Midbrain (tissue), 1 donor: ENCODE measurements at regions not wholly inside any gene's neighbourhood (a gene's known extent, or its start where the extent isn't known, plus 50 kb on each side); places are given as distances from the start of the nearest gene placed in this dataset.

Source experiments
- DNase-seq: peaks from one replicate; lab custom pipeline; 2025; lab: John Stamatoyannopoulos, UW

DNA sequence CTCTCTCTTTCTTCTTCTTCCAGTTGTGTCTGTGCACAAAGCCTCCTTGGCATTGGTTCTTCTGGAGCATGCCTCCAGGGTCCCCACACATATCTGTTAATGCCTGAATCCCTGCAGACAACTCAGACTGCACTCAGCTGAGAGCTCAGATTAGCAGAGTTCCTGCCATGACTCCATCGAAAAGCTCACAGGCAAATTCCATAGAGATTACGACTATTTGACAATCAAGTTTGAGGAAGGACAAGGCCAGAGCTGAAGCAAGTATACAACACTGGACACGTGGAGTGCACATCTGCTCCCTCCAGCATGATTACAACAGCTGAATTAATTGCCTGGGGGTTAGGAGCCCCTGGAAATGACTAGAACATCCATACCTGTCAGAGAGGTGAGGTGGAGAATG is 190.7 kb downstream of the INSIG2 start:
- no peak for DNase-seq

DNA sequence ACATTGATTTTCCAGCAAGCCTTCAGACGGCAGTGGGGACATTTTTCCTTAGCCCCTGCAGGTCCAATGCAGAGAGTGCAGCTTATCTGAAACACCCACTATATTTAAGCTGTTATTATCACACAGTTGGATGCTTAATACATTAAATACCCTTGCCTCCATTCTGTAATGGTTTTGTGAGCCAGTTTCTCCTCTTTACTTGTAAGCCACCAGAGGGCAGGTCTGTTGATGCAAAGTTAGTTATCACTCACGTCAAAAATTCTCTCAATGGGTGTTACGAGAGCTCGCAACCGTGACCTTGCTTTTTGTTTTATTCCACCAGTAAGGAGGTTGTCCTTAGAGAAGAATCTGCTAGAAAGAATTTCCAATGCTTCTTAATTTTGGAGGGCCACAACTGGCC is 189.8 kb downstream of the INSIG2 start:
- no peak for DNase-seq

DNA sequence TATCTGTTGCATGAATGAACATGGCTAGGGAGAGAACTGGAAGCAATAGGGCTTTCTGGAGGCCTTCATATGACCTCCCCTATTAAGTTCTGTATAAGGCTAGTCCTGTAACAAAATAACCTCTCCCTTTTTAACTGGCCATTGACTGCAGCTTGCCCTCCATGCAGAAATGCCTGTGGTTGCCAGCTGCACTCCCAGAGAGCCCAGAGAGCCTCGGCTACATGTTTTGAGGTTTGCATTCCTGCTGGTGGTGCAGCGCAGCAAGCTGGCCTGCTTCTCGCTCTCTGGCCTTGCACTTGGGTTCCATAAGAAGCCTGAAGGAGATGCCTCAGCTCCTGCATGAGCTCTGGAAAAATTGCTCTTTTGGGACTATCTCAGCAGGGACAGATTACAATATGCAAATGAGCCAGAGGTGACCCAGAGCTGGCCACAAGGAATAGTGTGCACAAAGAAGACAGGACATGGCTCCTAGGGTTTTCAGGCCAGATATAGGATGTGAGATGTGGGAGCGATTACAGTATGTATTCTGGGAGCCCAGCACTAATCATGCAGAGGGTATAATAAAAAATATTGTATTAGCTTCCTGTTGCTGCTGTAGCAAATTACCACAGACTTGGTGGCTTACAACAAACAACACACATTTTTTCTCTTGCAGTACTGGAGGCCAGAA is 186.7 kb downstream of the INSIG2 start:
- no peak for DNase-seq

DNA sequence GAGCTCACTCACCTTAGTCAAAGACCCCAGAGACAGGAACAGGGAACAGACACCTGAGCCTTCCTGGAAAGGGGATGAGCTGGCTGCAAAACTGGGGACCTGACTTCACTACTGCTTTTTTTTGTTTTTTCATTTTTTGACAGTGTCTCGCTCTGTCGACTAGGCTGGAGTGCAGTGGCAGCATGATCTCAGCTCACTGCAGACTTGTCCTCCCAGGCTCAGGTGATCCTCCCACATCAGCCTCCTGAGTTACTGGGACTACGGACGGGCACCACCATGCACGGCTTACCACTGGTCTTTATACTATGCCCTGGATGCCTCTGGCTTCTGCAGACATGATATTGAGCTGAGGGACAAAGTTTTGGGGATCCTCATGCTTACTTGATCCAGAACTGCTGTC is 184.1 kb downstream of the INSIG2 start:
- DNase-seq: no peak

DNA sequence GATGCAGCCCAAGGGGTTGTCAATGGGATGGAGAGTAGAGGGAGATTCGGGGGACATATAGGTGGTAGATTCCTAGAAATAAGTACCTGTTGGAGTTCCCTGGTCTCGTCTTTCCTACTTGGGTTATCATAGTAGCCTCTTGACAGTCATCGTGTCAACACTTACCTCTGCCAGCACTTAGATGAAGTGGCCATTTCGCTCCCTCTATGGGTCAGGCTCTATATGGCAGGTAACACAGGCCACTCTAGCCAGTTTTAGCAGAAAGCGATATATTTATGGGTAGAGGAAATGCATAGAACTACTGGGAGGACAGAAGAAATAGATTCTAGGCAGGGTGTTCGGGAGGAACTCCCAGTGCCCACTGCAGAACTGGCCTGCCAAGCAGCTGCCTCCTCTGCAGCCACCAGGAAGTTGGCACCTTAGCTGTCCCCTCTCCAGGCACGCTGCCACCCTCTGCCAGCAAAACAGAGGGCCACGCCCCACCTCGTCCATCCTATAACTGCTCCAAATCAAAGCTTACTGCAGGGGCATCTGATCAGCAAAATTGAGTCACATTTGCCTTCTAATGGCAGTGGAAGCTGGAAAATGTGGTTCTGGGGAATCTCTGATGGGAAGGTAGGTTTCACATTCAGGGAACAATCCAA is 181.3 kb downstream of the INSIG2 start:
- no peak for DNase-seq

DNA sequence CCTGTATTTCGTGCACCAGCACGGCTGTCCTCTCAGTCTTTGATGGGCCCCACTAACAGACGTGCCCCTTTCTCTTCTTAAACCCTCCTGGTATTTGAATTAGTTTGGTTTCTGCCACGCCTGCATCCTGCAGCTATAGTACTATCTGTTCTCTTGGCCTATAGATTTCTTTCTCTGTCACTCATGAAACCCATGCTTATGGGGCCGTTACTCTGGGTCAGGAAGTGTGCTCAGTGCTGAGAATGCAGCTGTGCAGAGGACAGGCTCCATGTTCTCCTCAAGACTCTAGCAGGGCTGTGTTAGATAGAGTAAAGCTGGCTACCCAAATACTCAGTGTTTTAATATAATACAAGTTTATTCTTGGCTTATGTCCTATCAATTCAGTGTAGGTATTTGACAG is 180.0 kb downstream of the INSIG2 start:
- DNase-seq: no peak

DNA sequence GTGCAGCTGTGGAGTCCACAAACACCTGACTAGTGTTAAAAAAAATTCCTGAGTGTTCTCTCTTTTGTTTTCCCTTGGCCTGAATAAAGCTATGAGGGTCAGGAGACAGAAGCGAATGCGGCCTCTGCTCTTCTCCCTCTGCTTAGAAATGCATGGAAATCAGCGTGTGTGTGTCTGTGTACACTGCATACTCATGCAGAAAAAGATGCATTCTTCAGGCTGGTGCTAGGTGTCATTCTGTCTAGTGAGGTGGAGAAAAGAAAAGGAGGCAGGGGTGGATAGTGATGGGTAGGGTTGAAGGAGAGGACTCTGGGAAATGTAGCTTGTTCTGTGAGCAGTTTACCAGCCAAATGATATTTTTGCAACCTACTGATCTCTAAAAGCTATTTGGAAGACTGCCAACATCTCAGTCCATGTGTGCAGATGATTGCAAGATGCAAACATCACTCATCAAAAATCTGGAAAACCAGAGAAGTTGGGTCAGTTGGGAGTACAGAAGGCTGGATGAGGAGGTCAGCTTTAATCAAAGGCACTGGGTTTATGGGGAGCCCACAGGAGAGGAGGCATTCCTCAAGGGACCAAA is 177.7 kb downstream of the INSIG2 start:
- DNase-seq: no peak

DNA sequence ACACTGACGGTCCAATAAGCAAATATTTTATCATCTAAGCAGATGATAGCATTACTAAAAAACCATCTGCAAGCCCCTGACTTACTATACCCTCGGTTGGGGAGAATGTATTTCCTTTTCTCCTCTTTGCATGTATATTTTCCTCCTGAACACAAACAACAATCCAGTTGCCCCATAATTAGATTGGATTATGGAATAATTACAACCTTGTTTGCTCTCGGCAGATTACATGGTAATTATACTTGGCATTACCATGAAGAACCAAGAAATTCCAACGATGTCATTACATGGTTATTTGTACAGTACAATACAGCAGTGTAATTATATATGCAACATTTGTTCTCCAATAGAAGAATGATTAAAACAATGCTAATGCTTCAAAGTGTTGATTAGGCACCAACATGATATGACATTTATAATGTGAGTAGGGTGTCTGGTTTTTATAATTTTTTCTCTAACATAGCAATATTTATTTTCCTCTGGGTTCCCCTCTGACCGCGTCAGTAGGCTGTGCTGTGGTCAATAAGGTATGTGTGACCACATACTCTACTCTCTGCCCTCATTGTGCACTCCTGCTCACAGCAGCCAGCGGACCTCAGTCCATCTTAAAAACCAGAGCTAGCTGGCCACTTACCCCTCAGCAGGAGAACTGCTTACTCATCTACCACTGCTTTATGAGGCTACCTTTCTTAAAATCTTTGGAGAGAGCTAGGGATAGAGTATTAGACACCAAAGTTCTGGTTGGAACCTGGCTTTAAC is 176.1 kb downstream of the INSIG2 start:
- DNase-seq: no peak

DNA sequence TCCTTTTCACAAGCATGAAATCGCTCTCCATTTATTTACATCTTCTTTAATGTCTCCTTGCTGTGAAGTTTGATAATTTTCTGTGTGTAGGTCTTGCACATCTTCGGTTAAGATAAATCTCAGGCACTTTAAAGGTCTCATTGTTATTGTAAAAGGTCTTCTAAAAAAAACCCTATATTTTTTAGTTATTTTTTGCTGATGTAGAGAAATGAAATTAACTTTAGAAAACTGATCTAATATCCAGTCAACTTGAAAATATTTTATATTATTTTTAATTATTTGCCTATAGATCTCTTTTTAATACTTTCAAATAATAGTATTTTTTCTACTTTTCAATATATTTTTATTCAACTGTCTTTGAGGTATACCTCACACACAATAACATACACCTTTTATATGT is 169.4 kb downstream of the INSIG2 start:
- DNase-seq: no peak

DNA sequence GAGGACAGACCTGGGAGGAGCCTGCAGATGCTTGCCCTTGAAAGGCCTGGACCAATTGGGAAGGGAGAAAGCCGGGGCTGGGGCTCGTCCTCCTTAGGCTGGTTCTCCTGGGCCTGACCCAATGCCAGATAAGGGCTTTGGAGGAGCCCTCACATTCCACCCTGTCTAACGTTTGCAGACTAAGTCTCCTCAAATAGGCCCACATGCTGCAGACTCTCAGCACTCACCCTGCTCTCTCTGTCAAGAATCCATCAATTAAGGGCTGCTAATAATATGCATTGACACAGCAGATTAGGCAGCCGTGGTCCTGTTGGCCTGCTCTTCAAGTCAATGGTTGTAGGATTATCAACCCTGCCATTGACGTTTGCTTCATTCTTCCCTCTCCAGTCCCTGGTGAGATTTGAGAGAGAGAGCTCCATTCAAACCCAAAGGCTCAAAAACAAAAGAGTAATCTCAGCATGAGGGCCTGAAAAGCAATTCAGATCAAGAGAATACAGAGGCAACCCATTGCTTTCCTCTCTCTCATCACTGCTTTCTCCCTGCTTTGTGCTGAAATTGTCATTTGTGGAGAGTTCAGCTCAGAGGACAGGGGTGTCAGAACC is 167.6 kb downstream of the INSIG2 start:
- no peak for DNase-seq

DNA sequence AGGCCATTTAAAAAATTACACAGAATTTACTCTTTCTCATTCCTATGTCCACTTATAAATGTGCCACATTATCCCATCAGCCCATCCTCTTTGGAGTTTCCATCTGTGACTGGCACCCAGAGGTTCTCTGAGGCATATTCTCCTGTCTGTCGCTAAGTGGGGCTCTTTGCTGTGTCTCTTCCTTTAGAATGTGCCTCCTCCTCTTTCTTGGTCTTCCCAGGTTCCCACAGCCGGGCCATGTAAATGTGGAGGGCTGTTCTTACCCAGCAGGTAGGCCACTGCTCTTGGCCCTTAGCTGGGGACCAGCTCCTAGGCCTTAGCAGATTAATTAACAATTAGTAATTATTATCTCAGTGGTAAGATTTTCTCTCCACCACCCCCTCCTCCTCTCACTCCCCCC is 167.0 kb downstream of the INSIG2 start:
- DNase-seq: no peak

DNA sequence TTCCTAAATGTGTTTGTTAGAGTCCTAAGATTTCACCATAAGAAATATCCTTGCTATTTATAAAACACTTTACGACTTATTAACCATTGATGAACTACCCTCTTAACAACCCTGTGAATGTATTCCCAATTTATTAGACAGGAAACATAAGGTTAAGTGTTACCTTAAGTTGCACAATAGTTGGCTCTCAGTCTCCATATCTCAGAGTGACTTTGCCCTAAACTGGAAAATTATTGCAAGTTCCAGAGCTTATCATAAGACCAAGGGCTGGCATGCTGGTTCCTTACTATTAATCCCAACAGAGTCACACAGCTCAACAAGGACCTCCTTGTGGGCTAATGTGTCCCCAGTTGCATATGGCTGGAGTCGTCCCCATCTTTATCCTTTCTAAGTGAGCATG is 165.8 kb downstream of the INSIG2 start:
- no peak for DNase-seq

DNA sequence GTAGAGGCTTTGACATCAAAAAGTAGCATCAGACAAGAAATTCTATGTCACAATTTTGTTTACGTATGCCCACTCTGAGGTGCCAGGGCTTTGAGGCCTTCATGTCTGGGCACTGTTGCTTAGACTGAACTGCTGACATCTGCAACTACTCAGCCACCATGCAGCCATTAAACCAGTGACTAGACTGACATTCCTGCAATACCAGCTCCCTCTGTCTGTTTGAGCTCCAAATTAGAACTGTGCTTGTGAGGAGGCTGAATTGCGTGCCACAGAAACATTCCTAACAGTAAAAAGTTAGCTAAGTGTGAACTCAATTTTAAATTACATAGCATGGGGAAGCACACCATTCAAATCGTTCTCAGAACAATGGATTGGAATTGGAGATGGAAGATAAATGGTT is 163.2 kb downstream of the INSIG2 start:
- DNase-seq: no peak

DNA sequence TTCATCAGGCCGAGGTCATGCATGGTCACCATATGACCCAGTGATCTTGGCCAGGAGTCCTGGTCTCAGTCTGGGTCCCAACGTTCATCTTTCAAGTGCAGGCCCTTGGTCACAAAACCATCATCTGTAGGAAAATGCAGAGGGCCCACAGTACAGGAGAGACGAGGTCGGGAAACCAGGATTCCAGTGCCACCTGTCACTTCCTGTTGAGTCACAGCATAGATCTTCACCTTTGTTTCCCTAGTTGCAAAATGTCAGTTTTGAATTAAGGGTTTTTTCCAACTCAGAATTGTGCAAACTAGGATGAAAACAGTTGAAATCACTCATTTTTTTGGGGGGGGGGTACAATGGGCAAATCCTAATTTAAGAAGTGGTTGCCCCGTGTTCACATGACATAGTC is 162.2 kb downstream of the INSIG2 start:
- DNase-seq: no peak

DNA sequence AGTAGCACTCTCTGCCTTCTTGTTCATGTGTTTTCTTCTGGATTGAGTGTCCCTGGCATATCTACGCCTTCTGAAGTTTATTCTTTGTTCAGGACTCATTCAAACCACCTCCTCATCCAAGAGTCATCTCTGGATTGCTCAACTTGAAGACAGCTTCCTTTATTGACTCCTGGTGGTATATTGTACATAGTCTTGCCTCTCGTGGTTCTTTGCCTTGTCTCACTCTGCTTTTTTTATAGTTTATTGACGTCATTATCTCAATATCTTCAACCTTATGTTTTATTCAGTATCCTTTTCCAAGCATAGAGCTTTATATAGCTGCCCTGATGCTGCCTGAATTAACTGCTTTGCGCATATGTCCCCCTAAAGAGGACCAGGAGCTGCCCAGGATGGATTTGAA is 161.7 kb downstream of the INSIG2 start:
- DNase-seq: no peak

DNA sequence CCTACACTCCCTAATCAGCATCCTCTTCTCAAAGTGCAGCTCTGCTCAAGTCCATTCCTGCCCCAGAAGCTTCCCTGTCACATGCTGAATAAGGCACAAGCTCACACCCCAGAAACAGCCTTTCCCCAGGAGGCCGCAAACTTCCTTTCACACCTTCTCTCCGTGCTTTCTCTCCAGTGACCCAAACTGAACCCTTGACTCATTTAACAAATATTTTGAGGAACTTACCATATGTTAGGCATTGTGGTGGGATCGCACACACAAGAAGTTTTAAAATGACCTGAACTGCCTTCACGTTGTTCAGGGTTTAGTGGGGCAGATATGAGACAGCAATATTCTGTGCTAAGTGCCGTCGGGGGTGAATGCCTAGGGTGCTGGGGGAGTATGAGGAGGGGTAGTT is 161.3 kb downstream of the INSIG2 start:
- DNase-seq: no peak

DNA sequence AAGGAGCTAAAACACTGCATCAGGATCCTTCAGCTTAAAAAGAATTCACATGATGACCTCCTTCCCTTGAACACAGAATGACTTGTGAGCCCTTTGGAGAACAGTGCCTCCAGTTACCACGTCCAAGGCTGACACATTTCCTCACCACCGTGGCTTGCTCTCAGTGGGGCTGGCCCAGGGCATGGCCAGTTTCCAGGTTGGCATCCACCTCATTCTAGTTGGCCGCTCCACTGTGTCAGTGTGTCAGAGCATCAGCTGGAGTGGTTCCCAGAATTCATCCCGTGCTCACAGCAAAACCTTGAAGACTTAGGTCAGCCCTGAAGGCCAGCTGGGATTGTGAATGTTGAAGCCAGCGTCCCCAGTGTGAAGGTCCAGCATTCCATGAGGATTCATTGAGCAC is 158.5 kb downstream of the INSIG2 start:
- DNase-seq: no peak

DNA sequence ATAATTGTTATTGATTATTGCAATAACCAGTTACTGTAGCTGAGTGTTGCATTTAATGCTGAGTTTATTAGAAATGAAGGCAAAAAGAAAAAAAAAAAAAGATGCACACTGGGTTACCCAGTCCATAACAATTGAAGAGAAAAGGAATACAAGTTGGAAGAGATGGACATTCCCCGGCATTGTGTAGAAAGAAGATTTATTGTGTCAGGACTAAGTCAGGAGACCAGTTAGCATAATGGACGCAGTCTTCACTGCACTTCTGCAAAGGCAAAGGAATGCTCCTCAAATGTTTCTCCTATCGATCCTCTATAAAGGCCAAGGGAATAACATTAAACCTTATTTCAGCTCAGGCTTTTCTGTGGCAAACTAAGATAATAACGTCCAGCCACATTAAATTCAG is 157.8 kb downstream of the INSIG2 start:
- no peak for DNase-seq

DNA sequence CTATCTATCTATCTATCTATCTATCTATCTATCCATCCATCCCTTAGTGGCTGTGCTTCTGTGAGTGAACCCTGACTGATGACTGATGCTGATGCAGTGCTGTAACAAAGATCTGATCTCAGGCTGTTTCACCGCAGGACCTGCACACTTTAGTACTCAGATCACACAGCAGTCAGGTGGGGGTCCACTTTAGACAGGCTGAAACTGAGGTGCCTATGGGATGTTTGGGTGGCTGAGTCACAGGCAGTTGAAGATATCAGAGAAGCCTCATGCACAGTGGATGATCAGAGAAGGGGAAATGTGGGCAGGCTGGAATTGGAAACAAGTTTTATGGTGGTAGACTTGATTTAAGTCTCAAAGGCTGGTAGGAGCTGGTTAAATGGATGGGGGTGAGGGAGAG is 156.4 kb downstream of the INSIG2 start:
- DNase-seq: no peak

DNA sequence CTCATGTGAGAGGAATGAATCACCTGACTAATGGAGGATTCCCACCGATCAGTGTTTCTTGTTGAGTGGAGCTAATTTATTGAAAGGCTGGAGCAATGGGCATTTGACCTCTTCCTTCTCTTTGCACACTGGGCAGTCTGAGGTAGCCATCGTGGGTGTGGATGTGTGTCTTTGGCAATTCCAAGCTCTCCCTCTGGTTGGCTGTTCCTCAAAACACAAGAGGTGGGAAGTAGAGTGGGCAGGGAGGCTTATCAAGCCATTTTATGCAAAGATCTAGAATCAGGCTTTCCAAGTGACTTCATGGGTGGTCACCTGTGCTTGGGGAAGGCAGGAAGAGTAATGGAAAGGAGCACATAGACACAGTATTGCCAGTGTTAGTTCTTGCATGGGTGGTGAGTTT is 154.8 kb downstream of the INSIG2 start:
- DNase-seq: no peak

DNA sequence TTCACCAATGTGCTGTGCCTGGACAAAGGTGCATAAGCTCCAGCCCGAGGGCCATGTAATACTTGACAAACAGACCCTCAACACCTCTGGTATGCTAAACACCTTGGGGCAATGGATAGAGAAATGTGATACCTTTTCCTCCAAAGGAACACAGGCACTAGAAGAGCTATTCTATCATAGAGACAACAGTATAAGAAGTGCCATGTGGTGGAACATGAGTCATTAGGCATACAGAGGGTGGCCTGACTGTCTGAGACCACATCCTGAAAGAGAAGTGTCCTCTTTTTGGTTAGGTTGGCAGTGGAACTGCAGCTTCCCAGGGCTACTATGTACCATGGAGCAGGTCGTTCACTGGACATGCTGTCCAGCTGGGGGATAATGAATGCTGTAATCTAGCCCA is 153.9 kb downstream of the INSIG2 start:
- DNase-seq: no peak

DNA sequence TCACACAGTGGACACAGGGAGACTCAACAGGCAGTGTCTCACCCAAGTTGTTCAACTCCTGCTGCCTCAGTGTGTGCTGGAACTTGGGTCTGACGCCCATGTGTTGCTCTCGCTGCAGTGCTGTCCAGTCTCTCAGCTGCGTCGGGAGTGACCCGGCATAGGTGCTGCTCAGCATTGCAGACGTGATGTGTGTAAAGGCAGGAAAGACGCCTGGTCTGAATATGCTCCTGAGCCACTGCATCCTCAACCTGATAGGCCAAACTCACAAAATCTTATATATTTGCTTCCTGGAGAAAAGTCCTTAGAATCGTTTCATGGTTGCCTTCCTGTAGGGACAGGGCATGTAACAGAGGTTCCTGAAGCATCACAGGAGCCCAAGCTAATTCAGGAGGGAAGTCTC is 152.9 kb downstream of the INSIG2 start:
- DNase-seq: no peak

DNA sequence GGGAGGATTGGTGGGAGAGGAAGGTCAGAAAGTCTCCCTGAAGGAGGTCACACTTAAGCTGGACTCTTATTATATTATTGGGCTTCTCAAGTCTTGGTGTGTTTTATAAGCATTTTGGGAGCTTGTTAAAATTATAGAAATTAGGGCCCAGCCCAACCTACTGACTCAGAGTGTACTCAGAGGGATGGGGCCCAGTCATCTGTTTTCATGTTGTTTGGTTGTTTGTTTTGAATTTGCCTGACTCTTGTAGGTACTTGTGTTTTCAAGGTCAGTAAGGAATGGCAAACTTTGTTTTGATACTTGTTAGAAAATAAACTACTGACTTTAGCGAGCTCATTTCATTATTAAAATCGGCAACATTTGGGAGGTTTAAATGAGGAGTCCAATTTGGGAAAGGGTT is 152.0 kb downstream of the INSIG2 start:
- no peak for DNase-seq
